Left lung (tissue), 4 donors: ENCODE measurements at regions not wholly inside any gene's neighbourhood (a gene's known extent, or its start where the extent isn't known, plus 50 kb on each side); places are given as distances from the start of the nearest gene placed in this dataset.
"Not testable (repeated sequence)": the region's sequence is repeated elsewhere in the genome, so short reads cannot be mapped to it uniquely, and the experiment has no call there.

Source experiments
- ATAC-seq: fragments of 200-7000 bp; cut with Tn5 transposase; one replicate; pipeline ENCODE4 v1.9.1; 2020; ENCODE audit warnings: moderate library complexity
- DNase-seq, 4 donors: peaks; one replicate each; pipeline ENCODE4 v3.0.0-alpha.2; 2013 to 2020
- H3K27ac ChIP-seq, 2 donors: fragments of 200-600 bp; sonication (generic) in 1 of 2; one replicate each; pipeline versions ENCODE4 v1.5.0 to v1.8.0; 2020 to 2021
- H3K27me3 ChIP-seq, 2 donors: fragments of 200-600 bp; sonication (generic) in 1 of 2; one replicate each; pipeline versions ENCODE4 v1.5.0 to v1.8.0; 2020 to 2021
- H3K36me3 ChIP-seq, 2 donors: fragments of 200-600 bp; sonication (generic) in 1 of 2; one replicate each; pipeline versions ENCODE4 v1.5.0 to v1.8.0; 2020 to 2021
- H3K4me1 ChIP-seq, 2 donors: fragments of 200-600 bp; one replicate each; pipeline ENCODE4 v1.8.0; 2021
- H3K4me3 ChIP-seq, 2 donors: fragments of 200-600 bp; sonication (generic) in 1 of 2; one replicate each; pipeline versions ENCODE4 v1.5.0 to v1.8.0; 2020 to 2021; ENCODE audit warnings: mild to moderate bottlenecking in 1 of 2
- H3K9me3 ChIP-seq, 2 donors: fragments of 200-600 bp; sonication (generic) in 1 of 2; one replicate each; pipeline versions ENCODE4 v1.5.0 to v1.8.0; 2020 to 2021
- CTCF ChIP-seq, 2 donors: fragments of 200-600 bp; sonication (generic) in 1 of 2; IDR thresholded peaks; one replicate each; pipeline versions ENCODE4 v1.5.0 to v1.8.0; 2021; ENCODE audit warnings: antibody characterized with exemption in 2 of 2
- intact Hi-C, 2 donors: fragments of 100-400 bp; cut with DNase I; formaldehyde crosslinking; loops; one replicate each; pipeline versions ENCODE4 v1.11.2 to v1.14.2; 2022
- donor health status: DM: no; HTN: yes; CAD: no.
- donor health status: DM: no; HTN: no; CAD: no.

DNA sequence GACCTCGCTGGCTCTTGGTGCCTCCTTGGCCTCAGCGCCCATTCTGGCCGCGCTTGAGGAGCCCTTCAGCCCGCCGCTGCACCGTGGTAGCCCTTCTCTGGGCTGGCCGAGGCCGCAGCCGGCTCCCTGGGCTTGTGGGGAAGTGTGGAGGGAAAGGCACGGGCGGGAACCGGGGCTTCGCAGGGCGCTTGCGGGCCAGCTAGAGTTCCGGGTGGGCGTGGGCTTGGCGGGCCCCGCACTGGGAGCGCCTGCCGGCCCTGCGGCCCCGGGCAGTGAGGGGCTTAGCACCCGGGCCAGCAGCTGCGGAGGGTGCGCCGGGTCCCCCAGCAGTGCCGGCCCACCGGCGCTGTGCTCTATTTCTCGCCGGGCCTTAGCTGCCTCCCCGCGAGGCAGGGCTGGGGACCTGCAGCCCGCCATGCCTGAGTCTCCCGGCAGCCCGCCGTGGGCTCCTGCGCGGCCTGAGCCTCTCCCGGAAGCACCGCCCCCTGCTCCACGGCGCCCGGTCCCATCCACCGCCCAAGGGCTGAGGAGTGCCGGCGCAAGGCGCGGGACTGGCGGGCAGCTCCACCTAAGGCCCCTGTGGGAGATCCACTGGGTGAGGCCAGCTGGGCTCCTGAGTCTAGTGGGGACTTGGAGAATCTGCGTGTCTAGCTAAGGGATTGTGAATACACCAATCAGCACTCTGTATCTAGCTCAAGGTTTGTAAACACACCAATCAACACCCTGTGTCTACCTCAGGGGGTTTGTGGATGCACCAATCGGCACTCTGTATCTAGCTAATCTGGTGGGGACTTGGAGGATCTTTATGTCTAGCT lies 141.1 kb downstream of the SLCO4C1 start:
- H3K27me3 ChIP-seq, H3K27ac ChIP-seq, intact Hi-C loops, H3K4me1 ChIP-seq, H3K9me3 ChIP-seq, H3K36me3 ChIP-seq: not testable (repeated sequence)
- DNase-seq (peak in 1 of 4 donors; percentile 82), ATAC-seq (peak; percentile 33)
- peak overlapping the region in 1 of 2 donors; percentile 7 for H3K4me3 ChIP-seq

- intact Hi-C loops: no loop called here
- Histone ChIP-seq H3K9me3 (no peaks in the 10 kb centered on the region), H3K27me3 (no peaks in the 10 kb centered on the region), H3K36me3 (no peaks in the 10 kb centered on the region), H3K4me1 (no peaks in the 10 kb centered on the region), H3K4me3 (no peak overlapping the region), H3K27ac (no peak overlapping the region)
- TF ChIP-seq CTCF (IDR thresholded peaks at IDR 0.05): no peak
- no peak for DNase-seq
- no peak for ATAC-seq
Measured at GRCh38 chr5:102154291-102154690, 141.8 kb downstream of the SLCO4C1 start.

DNA sequence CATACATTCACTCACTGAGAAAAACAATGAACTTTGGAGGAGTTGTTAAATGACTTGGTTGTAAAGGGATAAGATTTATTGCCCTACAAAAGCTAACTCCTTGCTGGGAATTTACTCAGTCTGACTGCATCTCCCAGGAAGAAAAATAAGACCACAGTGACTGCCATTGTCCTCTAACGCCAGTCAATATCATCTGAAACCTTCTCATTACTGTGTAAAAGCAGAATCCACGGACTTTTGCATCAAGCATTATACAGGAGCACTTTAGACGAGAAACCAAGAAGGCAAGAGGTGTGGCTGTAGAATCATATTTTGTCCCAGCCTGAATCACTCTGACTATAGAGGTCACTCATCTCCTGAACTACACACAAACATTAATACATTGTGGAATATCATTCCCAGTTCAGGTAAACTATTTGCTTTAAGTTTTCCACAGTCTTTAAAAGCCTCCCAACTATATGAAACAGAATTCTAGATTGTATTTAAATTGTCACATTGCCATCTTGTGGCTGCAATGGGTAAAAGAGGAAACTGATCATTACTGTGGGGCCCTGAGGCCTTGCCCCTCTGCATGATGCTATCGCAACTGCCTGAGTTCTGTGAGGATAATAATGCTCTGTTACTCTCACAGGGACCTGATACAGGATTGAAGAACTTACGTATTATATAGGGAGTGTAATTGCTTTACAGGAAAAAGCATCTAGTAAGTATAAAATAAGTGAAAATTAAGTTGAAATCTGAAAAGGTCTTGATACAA lies 142.9 kb downstream of the SLCO4C1 start:
- Histone ChIP-seq H3K27me3 (no peaks in the 10 kb centered on the region), H3K27ac (no peak overlapping the region), H3K9me3 (no peaks in the 10 kb centered on the region), H3K4me1 (no peaks in the 10 kb centered on the region), H3K36me3 (no peaks in the 10 kb centered on the region), H3K4me3 (no peak overlapping the region)
- ATAC-seq: peak; percentile 80
- TF ChIP-seq CTCF (IDR thresholded peaks at IDR 0.05): peak; percentile 17 to 24
- peak in 1 of 4 donors; percentile 25 for DNase-seq
- intact Hi-C loops: no loop called here

- H3K27ac ChIP-seq: no peak overlapping the region
- DNase-seq: no peak
- ATAC-seq: no peak
- no peaks in the 10 kb centered on the region for H3K27me3 ChIP-seq
- intact Hi-C loops: no loop called here
- no peaks in the 10 kb centered on the region for H3K36me3 ChIP-seq
- no peaks in the 10 kb centered on the region for H3K9me3 ChIP-seq
- H3K4me1 ChIP-seq: no peaks in the 10 kb centered on the region
- TF ChIP-seq CTCF (IDR thresholded peaks at IDR 0.05): no peak
- no peak overlapping the region for H3K4me3 ChIP-seq
Measured at GRCh38 chr5:102139029-102139428, 157.1 kb downstream of the SLCO4C1 start.

- ATAC-seq (no peak), DNase-seq (no peak)
- no peaks in the 10 kb centered on the region for H3K27me3 ChIP-seq
- H3K36me3 ChIP-seq: no peaks in the 10 kb centered on the region
- H3K4me1 ChIP-seq: no peaks in the 10 kb centered on the region
- TF ChIP-seq CTCF (IDR thresholded peaks at IDR 0.05): no peak
- intact Hi-C loops: no loop called here
- no peak overlapping the region for H3K27ac ChIP-seq
- H3K4me3 ChIP-seq: no peak overlapping the region
- H3K9me3 ChIP-seq: no peaks in the 10 kb centered on the region
Measured at GRCh38 chr5:102138243-102138653, 157.8 kb downstream of the SLCO4C1 start.
